OCI-M2 (cell line): ENCODE measurements at regions not wholly inside any gene's neighbourhood (a gene's known extent, or its start where the extent isn't known, plus 50 kb on each side); places are given as distances from the start of the nearest gene placed in this dataset.

Experiments
- DNase-seq: peaks from one replicate; lab custom pipeline; 2025; ENCODE audit not compliant: unreplicated experiment; lab: John Stamatoyannopoulos, UW

GRCh38 chr10:63707254-63707910 is 186.2 kb downstream of the REEP3 start:
- no peak for DNase-seq

GRCh38 chr10:63708421-63708820 is 187.2 kb downstream of the REEP3 start:
- DNase-seq, result no peak

GRCh38 chr10:63710703-63711102 is 189.5 kb downstream of the REEP3 start:
- DNase-seq, result no peak

GRCh38 chr10:63711361-63711760 is 190.2 kb downstream of the REEP3 start:
- DNase-seq, result no peak

- no peak for DNase-seq
Observed at GRCh38 chr10:63711867-63712716, 190.9 kb downstream of the REEP3 start.

- no peak for DNase-seq
Observed at GRCh38 chr10:63712717-63713115, 191.5 kb downstream of the REEP3 start.

GRCh38 chr10:63713191-63714144 is 192.3 kb downstream of the REEP3 start:
- no peak for DNase-seq

GRCh38 chr10:63716016-63716580 is 194.9 kb downstream of the REEP3 start:
- DNase-seq, result no peak

- DNase-seq, result no peak
Observed at GRCh38 chr10:63717027-63717715, 196.0 kb downstream of the REEP3 start.

GRCh38 chr10:63718006-63718405 is 196.8 kb downstream of the REEP3 start:
- DNase-seq, result no peak

- DNase-seq, result no peak
Observed at GRCh38 chr10:63718421-63718820, 197.2 kb downstream of the REEP3 start.

GRCh38 chr10:63719226-63719856 is 198.1 kb downstream of the REEP3 start:
- DNase-seq, result no peak

- DNase-seq, result no peak
Observed at GRCh38 chr10:63720072-63720537, 198.9 kb downstream of the REEP3 start.

- no peak for DNase-seq
Observed at GRCh38 chr10:63720676-63721075, 199.5 kb downstream of the REEP3 start.

- DNase-seq, result no peak
Observed at GRCh38 chr10:63722537-63722936, 201.3 kb downstream of the REEP3 start.

GRCh38 chr10:63723320-63723719 is 202.1 kb downstream of the REEP3 start:
- DNase-seq, result no peak

- DNase-seq, result no peak
Observed at GRCh38 chr10:63723741-63724140, 202.5 kb downstream of the REEP3 start.

- DNase-seq, result no peak
Observed at GRCh38 chr10:63724922-63725321, 203.7 kb downstream of the REEP3 start.

GRCh38 chr10:63726867-63727266 is 205.7 kb downstream of the REEP3 start:
- no peak for DNase-seq

- DNase-seq, result no peak
Observed at GRCh38 chr10:63727636-63728035, 206.4 kb downstream of the REEP3 start.
